ENCODE measurements at regions not wholly inside any gene's neighbourhood (a gene's known extent, or its start where the extent isn't known, plus 50 kb on each side); places are given as distances from the start of the nearest gene placed in this dataset.
A peak's percentile ranks its signal among the peaks of the same experiment; 100 is the strongest.

DNA sequence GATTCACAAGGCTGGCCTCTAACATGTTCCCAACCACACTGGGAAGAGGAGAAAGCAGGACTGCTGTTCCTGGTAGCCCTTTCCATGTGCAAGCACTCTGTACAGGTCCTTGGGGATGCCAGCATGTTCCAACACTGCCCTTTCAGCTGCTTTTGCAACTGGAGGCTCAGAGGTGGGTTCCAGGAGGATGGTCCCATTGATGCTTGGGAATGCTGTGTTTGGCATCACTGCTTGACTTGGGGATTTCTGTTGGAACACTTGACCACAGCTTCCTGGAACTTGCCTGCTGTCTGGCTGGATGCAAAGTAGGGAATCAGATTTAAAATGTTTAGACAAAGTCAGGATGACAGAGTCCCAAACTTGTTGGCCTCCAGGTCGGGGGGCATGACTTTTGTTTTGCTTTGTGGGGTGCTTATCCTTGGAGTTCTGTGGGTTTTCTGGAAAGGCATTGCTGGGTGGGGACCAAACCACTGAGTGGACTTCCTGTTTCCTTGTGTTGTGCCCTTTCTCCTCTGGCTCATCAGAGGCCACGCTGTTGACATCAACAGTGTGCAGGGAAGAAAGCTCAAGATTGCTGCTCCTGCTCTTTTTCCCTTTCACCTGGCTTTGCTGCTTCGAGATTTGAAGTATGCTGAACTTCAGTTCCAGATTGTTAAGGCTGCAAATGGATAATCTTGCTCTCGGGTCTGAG, 148.5 kb upstream of the RPS23 start:
- no peak overlapping the region for H3K27ac ChIP-seq (ENCODE audit: extremely low read depth, low read depth, low read length)
- H3K27me3 ChIP-seq (ENCODE audit: control insufficient read depth in 2 of 2, insufficient read depth in 2 of 2, low read length in 2 of 2): no peaks in the 10 kb centered on the region
- in situ Hi-C loops (cut with MboI) (no loop called here), intact Hi-C loops (cut with micrococcal nuclease) (no loop called here)
- ATAC-seq (no peak), FAIRE-seq (no peak), DNase-seq (ENCODE audit: extremely low read depth in 1 of 4, low spot score in 3 of 4) (no peak)
- CTCF ChIA-PET (ENCODE audit: low intra/inter-chr PET ratio): no interaction called here
- POLR2A ChIA-PET: no interaction called here
- H3K79me2 ChIP-seq (ENCODE audit: control insufficient read depth, insufficient read depth, low read length): no peaks in the 10 kb centered on the region
- no TSS peak for BruUV-seq (replicated peaks)
- H3K9me3 ChIP-seq (replicated peaks; ENCODE audit: control insufficient read depth, insufficient read depth, low read depth, low read length): no peaks in the 10 kb centered on the region; the same call in 1 of the 2 replicates
- H3K4me1 ChIP-seq (replicated peaks in 1 of 2; ENCODE audit: control insufficient read depth in 2 of 2, insufficient read depth in 2 of 2, low read length in 2 of 2): peaks cover 24 to 33% of the 10 kb centered on the region in 2 experiments
- WGBS (ENCODE audit: insufficient coverage, low coverage, missing lambda C conversion rate): 19% methylated on average over 4 of the region's 4 CpGs
- no peak for TF ChIP-seq ZNF263 (CRISPR knock-in tag; IDR thresholded peaks at IDR 0.05; ENCODE audit: borderline replicate concordance)
- peak; percentile 58; the same call in 1 of the 2 replicates for TF ChIP-seq SPI1 (IDR thresholded peaks at IDR 0.05; ENCODE audit: borderline replicate concordance, low read depth, low read length)
- H3K9ac ChIP-seq (ENCODE audit: insufficient read depth in 1 of 2, low read depth in 2 of 2, low read length in 2 of 2): no peak overlapping the region
- H3K4me2 ChIP-seq (ENCODE audit: insufficient read depth, low read length): peak overlapping the region; percentile 22; the same call in 1 of the 2 replicates
- H3K36me3 ChIP-seq (ENCODE audit: control insufficient read depth, insufficient read depth, low read length): no peaks in the 10 kb centered on the region
- H3K4me3 ChIP-seq: no peak overlapping the region
- peak overlapping the region; percentile 57 for H2AFZ ChIP-seq (ENCODE audit: low read depth, low read length)
- no peaks in the 10 kb centered on the region for H3K9me1 ChIP-seq (ENCODE audit: control insufficient read depth, insufficient read depth, low read length)
- no peaks in the 10 kb centered on the region for H4K20me1 ChIP-seq (replicated peaks; ENCODE audit: control insufficient read depth, insufficient read depth, low read length)

DNA sequence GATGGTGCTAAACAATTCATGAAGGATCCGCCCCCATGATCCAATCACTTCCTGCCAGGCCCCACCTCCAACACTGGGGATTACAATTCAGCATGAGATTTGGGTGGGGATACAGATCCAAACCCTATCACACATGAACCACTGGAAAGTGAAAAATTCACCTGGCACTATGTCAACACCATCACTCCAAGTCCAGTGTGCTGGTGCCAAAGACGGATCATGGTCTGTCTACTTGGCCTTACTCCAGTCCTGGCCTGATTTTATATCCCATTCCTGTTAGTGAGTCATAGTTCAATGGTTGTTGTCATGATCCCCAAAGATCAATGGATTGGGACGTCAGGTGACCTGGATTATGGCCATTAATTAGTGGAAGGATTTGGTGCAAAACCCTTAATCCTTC, 147.4 kb upstream of the RPS23 start:
- DNase-seq (ENCODE audit: extremely low read depth in 1 of 4, low spot score in 3 of 4): no peak
- Histone ChIP-seq H3K4me2 (ENCODE audit: insufficient read depth, low read length) (no peak overlapping the region), H3K9me3 (replicated peaks; ENCODE audit: control insufficient read depth, insufficient read depth, low read depth, low read length) (no peaks in the 10 kb centered on the region; the same call in 1 of the 2 replicates), H4K20me1 (replicated peaks; ENCODE audit: control insufficient read depth, insufficient read depth, low read length) (no peaks in the 10 kb centered on the region), H3K27me3 (ENCODE audit: control insufficient read depth in 2 of 2, insufficient read depth in 2 of 2, low read length in 2 of 2) (no peaks in the 10 kb centered on the region), H3K36me3 (ENCODE audit: control insufficient read depth, insufficient read depth, low read length) (no peaks in the 10 kb centered on the region), H2AFZ (ENCODE audit: low read depth, low read length) (no peak overlapping the region), H3K9ac (ENCODE audit: insufficient read depth in 1 of 2, low read depth in 2 of 2, low read length in 2 of 2) (no peak overlapping the region), H3K27ac (ENCODE audit: extremely low read depth, low read depth, low read length) (no peak overlapping the region), H3K79me2 (ENCODE audit: control insufficient read depth, insufficient read depth, low read length) (no peaks in the 10 kb centered on the region), H3K9me1 (ENCODE audit: control insufficient read depth, insufficient read depth, low read length) (no peaks in the 10 kb centered on the region), H3K4me3 (no peak overlapping the region), H3K4me1 (replicated peaks in 1 of 2; ENCODE audit: control insufficient read depth in 2 of 2, insufficient read depth in 2 of 2, low read length in 2 of 2) (peaks cover 24 to 43% of the 10 kb centered on the region in 2 experiments)
- FAIRE-seq: no peak
- BruUV-seq (replicated peaks): no TSS peak
- ChIA-PET CTCF (ENCODE audit: low intra/inter-chr PET ratio) (no interaction called here), POLR2A (no interaction called here)
- in situ Hi-C loops (cut with MboI): no loop called here
- intact Hi-C loops (cut with micrococcal nuclease): no loop called here
- ATAC-seq: no peak
- 72% methylated on average over 3 of the region's 3 CpGs for WGBS (ENCODE audit: insufficient coverage, low coverage, missing lambda C conversion rate)
- no peak for TF ChIP-seq JUND (IDR thresholded peaks at IDR 0.05; ENCODE audit: borderline replicate concordance, low read depth, low read length)
- TF ChIP-seq JUND (tag; IDR thresholded peaks at IDR 0.05; ENCODE audit: borderline replicate concordance, low read depth, low read length): no peak
- TF ChIP-seq, protein P1, sequence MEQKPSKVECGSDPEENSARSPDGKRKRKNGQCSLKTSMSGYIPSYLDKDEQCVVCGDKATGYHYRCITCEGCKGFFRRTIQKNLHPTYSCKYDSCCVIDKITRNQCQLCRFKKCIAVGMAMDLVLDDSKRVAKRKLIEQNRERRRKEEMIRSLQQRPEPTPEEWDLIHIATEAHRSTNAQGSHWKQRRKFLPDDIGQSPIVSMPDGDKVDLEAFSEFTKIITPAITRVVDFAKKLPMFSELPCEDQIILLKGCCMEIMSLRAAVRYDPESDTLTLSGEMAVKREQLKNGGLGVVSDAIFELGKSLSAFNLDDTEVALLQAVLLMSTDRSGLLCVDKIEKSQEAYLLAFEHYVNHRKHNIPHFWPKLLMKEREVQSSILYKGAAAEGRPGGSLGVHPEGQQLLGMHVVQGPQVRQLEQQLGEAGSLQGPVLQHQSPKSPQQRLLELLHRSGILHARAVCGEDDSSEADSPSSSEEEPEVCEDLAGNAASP (IDR thresholded peaks at IDR 0.05): no peak
- TF ChIP-seq NCOA4 (IDR thresholded peaks at IDR 0.05; ENCODE audit: partially characterized antibody): no peak
- TF ChIP-seq KDM4B (IDR thresholded peaks at IDR 0.05; ENCODE audit: borderline replicate concordance in 2 of 2, low read depth in 1 of 2): no peak
- no peak for TF ChIP-seq ZNF77 (CRISPR knock-in tag; IDR thresholded peaks at IDR 0.05)
- no peak for TF ChIP-seq ZNF143 (CRISPR knock-in tag; IDR thresholded peaks at IDR 0.05)
- no peak for TF ChIP-seq HDGF (IDR thresholded peaks at IDR 0.05)
- TF ChIP-seq ZNF239 (CRISPR knock-in tag; IDR thresholded peaks at IDR 0.05): no peak
- TF ChIP-seq ZBTB1 (CRISPR knock-in tag; IDR thresholded peaks at IDR 0.05; ENCODE audit: borderline replicate concordance, low read depth): no peak
- TF ChIP-seq DIDO1 (tag; IDR thresholded peaks at IDR 0.05; ENCODE audit: low read depth): no peak
- no peak for TF ChIP-seq USF1 (CRISPR knock-in tag; IDR thresholded peaks at IDR 0.05)
